ENCODE measurements at regions not wholly inside any gene's neighbourhood (a gene's known extent, or its start where the extent isn't known, plus 50 kb on each side); places are given as distances from the start of the nearest gene placed in this dataset.
"Not testable (repeated sequence)": the region's sequence is repeated elsewhere in the genome, so short reads cannot be mapped to it uniquely, and the experiment has no call there.

DNA sequence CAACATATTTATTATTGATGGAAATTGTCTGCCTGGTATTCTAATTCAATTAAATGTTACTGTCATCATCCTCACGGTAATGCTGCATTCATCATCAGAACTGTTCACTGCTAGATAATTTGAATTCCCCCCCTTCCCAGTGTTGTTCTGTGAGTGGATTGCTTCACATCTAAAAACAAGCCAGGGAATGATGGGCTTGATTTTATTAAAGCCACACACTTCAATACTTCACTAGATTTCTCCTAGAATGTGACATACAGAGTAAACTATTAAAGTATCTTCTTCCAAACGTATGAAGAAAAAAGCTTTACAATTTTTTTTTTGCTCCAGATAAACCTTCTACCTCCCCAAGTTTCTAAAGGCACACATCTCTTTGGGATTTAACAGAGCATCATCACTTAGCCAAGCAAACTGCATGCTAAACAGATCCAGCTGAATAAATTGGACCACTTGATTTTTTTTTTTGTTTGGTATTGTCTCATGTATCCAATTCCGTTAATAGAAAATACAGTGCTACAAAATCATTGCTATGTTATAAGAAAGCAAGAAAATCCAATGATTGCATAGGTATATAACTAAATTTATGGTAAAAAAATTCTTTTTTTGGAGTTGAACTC is 692.4 kb downstream of the MTRR start:
- Mint-ChIP-seq H3K4me3 (no peak overlapping the region), H3K4me1 (no peaks in the 10 kb centered on the region), H3K27me3 (peaks cover 0 to 3% of the 10 kb centered on the region in 2 donors), H3K9me3 (peaks cover 0 to 3% (median 0%) of the 10 kb centered on the region in 3 donors), H3K27ac (no peak overlapping the region), H3K36me3 (no peaks in the 10 kb centered on the region)
- DNase-seq (no peak), ATAC-seq (replicated peaks in 1 of 4) (no peak)
- H3K27ac ChIP-seq (ENCODE audit: low read length) = no peak overlapping the region
- H3K36me3 ChIP-seq (ENCODE audit: control insufficient read depth in 2 of 2, extremely low read depth in 1 of 2, insufficient read depth in 1 of 2, low read length in 1 of 2) = no peaks in the 10 kb centered on the region
- H3K9me3 ChIP-seq = no peaks in the 10 kb centered on the region
- CTCF ChIA-PET = no interaction called here
- no CpG with 5 or more reads among the region's 3 CpGs for WGBS (ENCODE audit: insufficient coverage)
- no peak overlapping the region for H3K4me3 ChIP-seq (ENCODE audit: control insufficient read depth in 1 of 2, extremely low read depth in 1 of 2, low read length in 1 of 2)
- POLR2A ChIA-PET = no interaction called here
- H3K4me1 ChIP-seq (ENCODE audit: control insufficient read depth in 1 of 2, extremely low read depth in 1 of 2, insufficient read depth in 2 of 2, low read length in 2 of 2) = no peaks in the 10 kb centered on the region
- H3K27me3 ChIP-seq (replicated peaks in 1 of 2; ENCODE audit: control insufficient read depth in 2 of 2, extremely low read depth in 1 of 2, insufficient read depth in 2 of 2, low read length in 1 of 2) = no peaks in the 10 kb centered on the region

DNA sequence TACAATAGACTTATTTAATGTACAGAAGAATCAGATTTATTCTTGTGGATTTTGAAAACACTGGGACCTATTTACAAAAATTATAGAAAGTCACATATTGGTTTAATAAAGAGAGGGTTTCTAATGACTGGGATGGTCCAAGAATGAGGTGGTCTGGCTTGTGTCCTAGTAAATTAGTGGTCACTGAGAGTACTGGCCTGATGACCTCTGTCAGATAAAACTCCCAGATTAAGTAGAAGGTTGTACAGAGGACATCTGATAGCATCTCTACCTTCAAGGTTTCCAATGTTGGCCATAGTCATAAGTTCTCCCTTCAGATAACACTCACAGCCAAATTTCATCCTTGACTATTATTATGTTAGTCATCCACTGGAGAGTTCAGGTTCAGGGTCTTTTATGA is 692.9 kb downstream of the MTRR start:
- Mint-ChIP-seq H3K4me3 (no peak overlapping the region), H3K27ac (no peak overlapping the region), H3K4me1 (no peaks in the 10 kb centered on the region), H3K9me3 (peaks cover 0 to 3% (median 0%) of the 10 kb centered on the region in 3 donors), H3K27me3 (peaks cover 0 to 3% of the 10 kb centered on the region in 2 donors), H3K36me3 (no peaks in the 10 kb centered on the region)
- H3K36me3 ChIP-seq (ENCODE audit: control insufficient read depth in 2 of 2, extremely low read depth in 1 of 2, insufficient read depth in 1 of 2, low read length in 1 of 2) = no peaks in the 10 kb centered on the region
- DNase-seq (no peak), ATAC-seq (replicated peaks in 1 of 4) (no peak)
- no peaks in the 10 kb centered on the region for H3K9me3 ChIP-seq
- no peak overlapping the region for H3K27ac ChIP-seq (ENCODE audit: low read length)
- CTCF ChIA-PET = no interaction called here
- H3K27me3 ChIP-seq (replicated peaks in 1 of 2; ENCODE audit: control insufficient read depth in 2 of 2, extremely low read depth in 1 of 2, insufficient read depth in 2 of 2, low read length in 1 of 2) = no peaks in the 10 kb centered on the region
- no peak overlapping the region for H3K4me3 ChIP-seq (ENCODE audit: control insufficient read depth in 1 of 2, extremely low read depth in 1 of 2, low read length in 1 of 2)
- POLR2A ChIA-PET = no interaction called here
- no peaks in the 10 kb centered on the region for H3K4me1 ChIP-seq (ENCODE audit: control insufficient read depth in 1 of 2, extremely low read depth in 1 of 2, insufficient read depth in 2 of 2, low read length in 2 of 2)

DNA sequence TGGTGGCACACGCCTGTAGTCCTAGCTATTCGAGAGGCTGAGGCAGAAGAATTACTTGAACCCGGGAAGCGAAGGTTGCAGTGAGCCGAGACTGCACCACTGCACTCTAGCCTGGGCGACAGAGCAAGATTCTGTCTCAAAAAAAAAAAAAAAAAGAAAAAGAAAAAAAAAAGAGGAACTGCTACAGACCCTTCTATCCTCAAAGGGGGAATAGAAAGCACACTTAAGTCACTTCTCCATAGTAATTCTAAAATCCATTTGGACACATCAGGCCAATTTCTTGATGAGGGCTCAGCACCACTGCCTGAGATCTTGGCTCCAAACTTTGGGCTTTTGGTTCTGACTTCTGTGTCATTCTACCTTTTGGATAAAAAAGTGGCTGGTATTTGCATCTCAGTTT is 694.6 kb downstream of the MTRR start:
- DNase-seq; H3K36me3 ChIP-seq (ENCODE audit: control insufficient read depth in 2 of 2, extremely low read depth in 1 of 2, insufficient read depth in 1 of 2, low read length in 1 of 2); H3K27me3 ChIP-seq (replicated peaks in 1 of 2; ENCODE audit: control insufficient read depth in 2 of 2, extremely low read depth in 1 of 2, insufficient read depth in 2 of 2, low read length in 1 of 2); H3K4me3 ChIP-seq (ENCODE audit: control insufficient read depth in 1 of 2, extremely low read depth in 1 of 2, low read length in 1 of 2); POLR2A ChIA-PET; H3K27me3 Mint-ChIP-seq; H3K36me3 Mint-ChIP-seq; H3K27ac ChIP-seq (ENCODE audit: low read length); H3K27ac Mint-ChIP-seq; H3K9me3 Mint-ChIP-seq; H3K4me1 Mint-ChIP-seq; H3K9me3 ChIP-seq; H3K4me3 Mint-ChIP-seq; H3K4me1 ChIP-seq (ENCODE audit: control insufficient read depth in 1 of 2, extremely low read depth in 1 of 2, insufficient read depth in 2 of 2, low read length in 2 of 2); ATAC-seq (replicated peaks in 1 of 4): not testable (repeated sequence)
- CTCF ChIA-PET = interaction anchor here in 1 of 2 donors (0.6 kb wide), 1 partner anchor 10 kb away, joined by 3 read pairs; no protein-coding TSS in a partner anchor
- 60% methylated on average over 1 of the region's 6 CpGs for WGBS (ENCODE audit: insufficient coverage)

DNA sequence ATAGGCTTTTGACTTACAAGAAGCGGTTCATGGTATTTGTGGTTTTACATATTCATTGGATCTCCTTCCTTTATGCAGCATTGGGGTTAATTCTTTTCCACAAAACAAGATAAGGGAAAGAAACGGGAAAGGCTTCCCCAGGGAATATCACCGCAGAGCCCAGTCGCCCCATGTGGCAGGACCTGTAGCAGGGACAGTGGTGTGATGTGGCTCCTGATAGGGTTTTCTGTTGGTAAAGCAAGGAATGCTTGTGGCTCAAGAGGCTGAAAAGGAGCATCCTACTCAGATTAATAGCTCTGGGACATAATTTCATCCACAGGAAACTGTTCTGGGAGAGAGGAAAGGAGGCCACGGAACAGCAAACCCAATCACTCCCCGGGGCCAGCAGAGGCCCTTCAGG is 699.9 kb downstream of the MTRR start:
- H3K9me3 ChIP-seq = no peaks in the 10 kb centered on the region
- H3K4me1 Mint-ChIP-seq = no peaks in the 10 kb centered on the region
- H3K27ac ChIP-seq (ENCODE audit: low read length) = no peak overlapping the region
- peaks cover 0 to 3% (median 2%) of the 10 kb centered on the region in 3 donors for H3K9me3 Mint-ChIP-seq
- ChIA-PET POLR2A (no interaction called here), CTCF (no interaction called here)
- H3K36me3 Mint-ChIP-seq = no peaks in the 10 kb centered on the region
- H3K4me3 ChIP-seq (ENCODE audit: control insufficient read depth in 1 of 2, extremely low read depth in 1 of 2, low read length in 1 of 2) = no peak overlapping the region
- no peaks in the 10 kb centered on the region for H3K27me3 Mint-ChIP-seq
- ATAC-seq (replicated peaks in 1 of 4) (no peak), DNase-seq (no peak)
- no peak overlapping the region for H3K4me3 Mint-ChIP-seq
- no peaks in the 10 kb centered on the region for H3K4me1 ChIP-seq (ENCODE audit: control insufficient read depth in 1 of 2, extremely low read depth in 1 of 2, insufficient read depth in 2 of 2, low read length in 2 of 2)
- H3K36me3 ChIP-seq (ENCODE audit: control insufficient read depth in 2 of 2, extremely low read depth in 1 of 2, insufficient read depth in 1 of 2, low read length in 1 of 2) = no peaks in the 10 kb centered on the region
- WGBS (ENCODE audit: insufficient coverage) = no CpG with 5 or more reads among the region's 6 CpGs
- H3K27me3 ChIP-seq (replicated peaks in 1 of 2; ENCODE audit: control insufficient read depth in 2 of 2, extremely low read depth in 1 of 2, insufficient read depth in 2 of 2, low read length in 1 of 2) = no peaks in the 10 kb centered on the region
- no peak overlapping the region for H3K27ac Mint-ChIP-seq

DNA sequence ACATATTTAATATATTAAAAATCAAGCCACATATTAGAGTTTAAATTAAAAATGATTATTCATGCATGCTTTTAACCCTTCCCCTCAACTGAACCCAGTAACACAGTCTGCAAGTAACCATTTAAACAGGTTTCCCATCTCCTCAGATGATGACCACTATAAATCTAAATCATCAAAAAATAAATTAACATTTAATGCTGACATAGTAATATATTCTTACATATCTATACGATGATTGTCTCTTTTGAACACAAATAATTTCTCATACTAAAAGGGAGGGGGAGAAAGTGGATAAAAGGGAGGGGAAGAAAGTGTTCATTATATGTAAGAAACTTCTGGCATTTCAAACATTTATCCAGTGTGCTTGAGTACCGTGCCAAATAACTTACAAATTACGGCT is 701.6 kb downstream of the MTRR start:
- no CpG with 5 or more reads among the region's 3 CpGs for WGBS (ENCODE audit: insufficient coverage)
- Histone ChIP-seq H3K4me1 (ENCODE audit: control insufficient read depth in 1 of 2, extremely low read depth in 1 of 2, insufficient read depth in 2 of 2, low read length in 2 of 2) (no peaks in the 10 kb centered on the region), H3K27ac (ENCODE audit: low read length) (no peak overlapping the region), H3K4me3 (ENCODE audit: control insufficient read depth in 1 of 2, extremely low read depth in 1 of 2, low read length in 1 of 2) (no peak overlapping the region), H3K27me3 (replicated peaks in 1 of 2; ENCODE audit: control insufficient read depth in 2 of 2, extremely low read depth in 1 of 2, insufficient read depth in 2 of 2, low read length in 1 of 2) (no peaks in the 10 kb centered on the region), H3K9me3 (no peaks in the 10 kb centered on the region), H3K36me3 (ENCODE audit: control insufficient read depth in 2 of 2, extremely low read depth in 1 of 2, insufficient read depth in 1 of 2, low read length in 1 of 2) (no peaks in the 10 kb centered on the region)
- H3K27ac Mint-ChIP-seq = no peak overlapping the region
- DNase-seq (no peak), ATAC-seq (replicated peaks in 1 of 4) (no peak)
- ChIA-PET POLR2A (no interaction called here), CTCF (no interaction called here)
- no peak overlapping the region for H3K4me3 Mint-ChIP-seq
- no peaks in the 10 kb centered on the region for H3K4me1 Mint-ChIP-seq
- H3K27me3 Mint-ChIP-seq = no peaks in the 10 kb centered on the region
- no peaks in the 10 kb centered on the region for H3K36me3 Mint-ChIP-seq
- H3K9me3 Mint-ChIP-seq = peaks cover 0 to 3% (median 2%) of the 10 kb centered on the region in 3 donors

DNA sequence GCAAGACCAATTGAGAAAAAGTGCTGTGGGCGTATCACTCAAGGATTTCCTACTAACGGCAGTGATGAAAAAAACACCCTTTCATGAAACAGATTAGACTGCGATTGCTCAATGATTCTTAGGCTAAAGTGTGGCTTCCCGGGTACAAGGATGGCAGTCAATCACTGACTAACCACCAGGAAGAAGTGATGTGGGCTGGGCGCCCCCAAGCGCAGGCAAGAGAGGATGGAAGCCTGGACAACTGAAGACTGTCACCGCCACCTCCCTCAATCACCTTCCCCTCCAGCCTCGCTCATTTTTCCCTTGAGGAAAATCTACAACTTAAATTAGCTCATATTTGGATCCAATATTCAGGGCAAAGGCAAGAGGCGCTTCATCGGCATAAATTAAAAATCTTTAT is 707.2 kb downstream of the MTRR start:
- POLR2A ChIA-PET = no interaction called here
- H3K27me3 ChIP-seq (replicated peaks in 1 of 2; ENCODE audit: control insufficient read depth in 2 of 2, extremely low read depth in 1 of 2, insufficient read depth in 2 of 2, low read length in 1 of 2) = no peaks in the 10 kb centered on the region
- no peaks in the 10 kb centered on the region for H3K4me1 ChIP-seq (ENCODE audit: control insufficient read depth in 1 of 2, extremely low read depth in 1 of 2, insufficient read depth in 2 of 2, low read length in 2 of 2)
- DNase-seq (no peak), ATAC-seq (replicated peaks in 1 of 4) (no peak)
- no peak overlapping the region for H3K4me3 ChIP-seq (ENCODE audit: control insufficient read depth in 1 of 2, extremely low read depth in 1 of 2, low read length in 1 of 2)
- Mint-ChIP-seq H3K36me3 (no peaks in the 10 kb centered on the region), H3K4me1 (no peaks in the 10 kb centered on the region), H3K27me3 (no peaks in the 10 kb centered on the region), H3K4me3 (no peak overlapping the region), H3K27ac (no peak overlapping the region), H3K9me3 (peaks cover 5 to 11% (median 7%) of the 10 kb centered on the region in 3 donors)
- no peak overlapping the region for H3K27ac ChIP-seq (ENCODE audit: low read length)
- no peaks in the 10 kb centered on the region for H3K9me3 ChIP-seq
- CTCF ChIA-PET = no interaction called here
- no peaks in the 10 kb centered on the region for H3K36me3 ChIP-seq (ENCODE audit: control insufficient read depth in 2 of 2, extremely low read depth in 1 of 2, insufficient read depth in 1 of 2, low read length in 1 of 2)
- 83% methylated on average over 1 of the region's 10 CpGs for WGBS (ENCODE audit: insufficient coverage)

DNA sequence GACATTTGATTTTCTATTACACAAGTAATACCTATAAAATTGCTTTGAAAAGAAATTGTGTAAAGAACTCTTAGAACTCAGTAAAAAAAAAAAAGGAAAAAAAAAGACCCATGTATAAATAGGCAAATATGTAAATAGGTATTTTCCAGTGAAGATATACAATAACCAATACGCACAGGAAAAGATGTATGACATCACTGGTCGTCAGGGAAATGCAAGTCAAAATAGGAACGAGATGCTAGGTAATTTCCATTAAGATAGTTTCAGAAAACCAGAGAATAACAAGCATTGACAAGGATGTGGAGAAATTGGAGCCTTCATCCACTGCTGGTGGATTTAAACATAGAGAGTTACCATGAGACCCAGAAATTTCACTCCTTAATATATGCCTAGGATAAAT is 708.8 kb downstream of the MTRR start:
- no peak overlapping the region for H3K27ac Mint-ChIP-seq
- Histone ChIP-seq H3K4me3 (ENCODE audit: control insufficient read depth in 1 of 2, extremely low read depth in 1 of 2, low read length in 1 of 2) (no peak overlapping the region), H3K4me1 (ENCODE audit: control insufficient read depth in 1 of 2, extremely low read depth in 1 of 2, insufficient read depth in 2 of 2, low read length in 2 of 2) (no peaks in the 10 kb centered on the region), H3K27ac (ENCODE audit: low read length) (no peak overlapping the region), H3K9me3 (no peaks in the 10 kb centered on the region), H3K36me3 (ENCODE audit: control insufficient read depth in 2 of 2, extremely low read depth in 1 of 2, insufficient read depth in 1 of 2, low read length in 1 of 2) (no peaks in the 10 kb centered on the region), H3K27me3 (replicated peaks in 1 of 2; ENCODE audit: control insufficient read depth in 2 of 2, extremely low read depth in 1 of 2, insufficient read depth in 2 of 2, low read length in 1 of 2) (no peaks in the 10 kb centered on the region)
- H3K36me3 Mint-ChIP-seq = no peaks in the 10 kb centered on the region
- no peak overlapping the region for H3K4me3 Mint-ChIP-seq
- WGBS (ENCODE audit: insufficient coverage) = no CpG with 5 or more reads among the region's 3 CpGs
- ChIA-PET CTCF (no interaction called here), POLR2A (no interaction called here)
- peaks cover 0 to 5% of the 10 kb centered on the region in 2 donors for H3K27me3 Mint-ChIP-seq
- no peaks in the 10 kb centered on the region for H3K4me1 Mint-ChIP-seq
- DNase-seq = no peak
- peaks cover 7 to 10% (median 9%) of the 10 kb centered on the region in 3 donors for H3K9me3 Mint-ChIP-seq
- ATAC-seq (replicated peaks in 1 of 4) = no peak
